ENCODE measurements at regions not wholly inside any gene's neighbourhood (a gene's known extent, or its start where the extent isn't known, plus 50 kb on each side); places are given as distances from the start of the nearest gene placed in this dataset.

- no peak for TF ChIP-seq CTCF (IDR thresholded peaks at IDR 0.05)
- TF ChIP-seq POLR2AphosphoS5 (IDR thresholded peaks at IDR 0.05), result no peak
Observed at GRCh38 chr1:238619652-238620051, 728.9 kb upstream of the ZP4 start.

All from upper lobe of left lung (tissue), 4 donors.